Mucosa of descending colon (tissue), 3 donors: ENCODE measurements at regions not wholly inside any gene's neighbourhood (a gene's known extent, or its start where the extent isn't known, plus 50 kb on each side); places are given as distances from the start of the nearest gene placed in this dataset.
A peak's percentile ranks its signal among the peaks of the same experiment; 100 is the strongest.

Experiments
- ATAC-seq: fragments of 200-7000 bp; cut with Tn5 transposase; one replicate; pipeline ENCODE4 v1.9.1; 2020; ENCODE audit warnings: mild to moderate bottlenecking, moderate library complexity
- DNase-seq, 3 donors: peaks; one replicate each; pipeline ENCODE4 v3.0.0-alpha.2; 2020
- H3K36me3 ChIP-seq: fragments of 200-600 bp; one replicate; pipeline ENCODE4 v1.8.0; 2021; ENCODE audit warnings: low read depth, mild to moderate bottlenecking
- H3K4me1 ChIP-seq: fragments of 200-600 bp; one replicate; pipeline ENCODE4 v1.8.0; 2021; ENCODE audit warnings: low read depth, mild to moderate bottlenecking
- H3K4me3 ChIP-seq: fragments of 200-600 bp; one replicate; pipeline ENCODE4 v1.8.0; 2021; ENCODE audit warnings: mild to moderate bottlenecking
- H3K9me3 ChIP-seq: fragments of 200-600 bp; one replicate; pipeline ENCODE4 v1.8.0; 2021; ENCODE audit warnings: mild to moderate bottlenecking
- intact Hi-C, 2 donors: fragments of 100-400 bp; cut with DNase I in 1 of 2; cut with micrococcal nuclease in 1 of 2; formaldehyde crosslinking; loops; one replicate each; pipeline versions ENCODE4 v1.11.0 to v1.11.1; 2022; cut with DNase I, micrococcal nuclease
- TF ChIP-seq, protein P1 (sequence below): fragments of 200-600 bp; IDR thresholded peaks from one replicate; pipeline ENCODE4 v1.8.0; 2022; ENCODE audit warnings: antibody characterized with exemption, mild to moderate bottlenecking
- donor health status: DM: no; HTN: no; CAD: no; lungs with moderate emphysema.
- donor health status: DM: no; HTN: no; CAD: no.
- donor health status: DM: no; HTN: yes; CAD: no.

DNA sequence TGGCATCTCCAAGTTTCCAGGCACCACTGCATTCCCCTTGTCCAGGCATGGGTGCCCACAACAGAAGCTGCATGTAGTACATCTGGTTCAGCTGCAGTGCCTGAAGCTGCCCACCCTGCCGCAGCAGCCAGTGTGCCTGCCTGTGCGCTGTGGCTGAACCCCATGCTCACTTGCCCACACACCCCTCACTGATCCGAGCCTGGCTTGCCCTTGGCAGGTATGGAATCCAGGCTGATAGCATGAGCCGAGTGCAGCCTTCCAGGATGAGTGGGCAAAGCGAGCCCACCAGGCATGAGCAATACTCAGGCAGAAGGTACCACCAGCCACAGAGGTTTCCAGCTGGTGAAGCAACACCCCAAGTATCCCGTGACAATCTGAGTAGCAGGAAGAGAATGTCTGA, 280.3 kb upstream of the KLF12 start:
- Histone ChIP-seq H3K4me3 (no peak overlapping the region), H3K9me3 (no peaks in the 10 kb centered on the region), H3K4me1 (no peaks in the 10 kb centered on the region), H3K36me3 (no peaks in the 10 kb centered on the region)
- TF ChIP-seq, protein P1, sequence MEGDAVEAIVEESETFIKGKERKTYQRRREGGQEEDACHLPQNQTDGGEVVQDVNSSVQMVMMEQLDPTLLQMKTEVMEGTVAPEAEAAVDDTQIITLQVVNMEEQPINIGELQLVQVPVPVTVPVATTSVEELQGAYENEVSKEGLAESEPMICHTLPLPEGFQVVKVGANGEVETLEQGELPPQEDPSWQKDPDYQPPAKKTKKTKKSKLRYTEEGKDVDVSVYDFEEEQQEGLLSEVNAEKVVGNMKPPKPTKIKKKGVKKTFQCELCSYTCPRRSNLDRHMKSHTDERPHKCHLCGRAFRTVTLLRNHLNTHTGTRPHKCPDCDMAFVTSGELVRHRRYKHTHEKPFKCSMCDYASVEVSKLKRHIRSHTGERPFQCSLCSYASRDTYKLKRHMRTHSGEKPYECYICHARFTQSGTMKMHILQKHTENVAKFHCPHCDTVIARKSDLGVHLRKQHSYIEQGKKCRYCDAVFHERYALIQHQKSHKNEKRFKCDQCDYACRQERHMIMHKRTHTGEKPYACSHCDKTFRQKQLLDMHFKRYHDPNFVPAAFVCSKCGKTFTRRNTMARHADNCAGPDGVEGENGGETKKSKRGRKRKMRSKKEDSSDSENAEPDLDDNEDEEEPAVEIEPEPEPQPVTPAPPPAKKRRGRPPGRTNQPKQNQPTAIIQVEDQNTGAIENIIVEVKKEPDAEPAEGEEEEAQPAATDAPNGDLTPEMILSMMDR = no peak
- ATAC-seq (no peak), DNase-seq (peak in 1 of 3 donors; percentile 28)
- intact Hi-C loops = no loop called here

DNA sequence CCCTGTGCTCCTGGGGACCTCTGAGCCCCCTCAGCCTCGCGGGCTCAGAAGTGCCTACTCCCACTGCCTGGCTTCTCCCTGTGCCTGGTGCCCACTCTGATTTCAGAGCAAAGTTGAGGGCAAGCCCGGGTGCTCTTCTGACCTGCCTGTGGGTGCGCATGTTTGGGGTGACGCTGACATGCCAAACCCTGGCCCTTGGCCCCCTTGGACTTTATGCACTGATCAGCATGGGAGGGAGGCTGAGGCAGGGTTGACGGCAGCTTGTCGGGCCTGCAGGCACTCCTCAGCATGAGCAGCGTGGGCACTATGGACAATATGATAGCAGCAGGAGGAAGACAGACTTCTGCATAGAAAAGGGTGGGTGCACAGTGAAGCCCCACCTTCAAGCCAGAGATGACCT, 279.3 kb upstream of the KLF12 start:
- ATAC-seq (no peak), DNase-seq (no peak)
- H3K36me3 ChIP-seq = no peaks in the 10 kb centered on the region
- H3K4me3 ChIP-seq = no peak overlapping the region
- intact Hi-C loops = no loop called here
- no peaks in the 10 kb centered on the region for H3K9me3 ChIP-seq
- TF ChIP-seq, protein P1 = no peak
- no peaks in the 10 kb centered on the region for H3K4me1 ChIP-seq

DNA sequence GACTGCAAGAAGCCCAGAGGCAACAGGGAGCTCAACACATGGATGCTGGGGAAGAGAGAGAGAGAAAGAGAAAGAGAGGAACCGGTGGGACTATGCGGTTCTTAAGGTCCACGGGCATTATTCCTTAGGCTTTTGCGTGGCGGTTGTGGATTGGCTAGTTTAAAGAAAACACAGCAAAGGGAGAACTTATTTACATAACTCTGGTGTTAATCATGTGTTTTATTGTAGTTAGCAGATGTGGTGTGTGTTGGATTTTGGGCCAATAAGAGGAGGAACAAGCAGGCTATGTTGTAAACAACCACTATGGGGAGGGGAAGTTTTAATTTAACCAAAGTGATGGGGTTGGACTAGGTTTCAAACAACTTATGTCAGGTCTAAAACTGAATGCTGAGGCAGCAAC, 275.3 kb upstream of the KLF12 start:
- Histone ChIP-seq H3K4me3 (no peak overlapping the region), H3K9me3 (no peaks in the 10 kb centered on the region), H3K36me3 (no peaks in the 10 kb centered on the region), H3K4me1 (no peaks in the 10 kb centered on the region)
- ATAC-seq = no peak
- intact Hi-C loops = no loop called here
- TF ChIP-seq, protein P1 = no peak
- no peak for DNase-seq

DNA sequence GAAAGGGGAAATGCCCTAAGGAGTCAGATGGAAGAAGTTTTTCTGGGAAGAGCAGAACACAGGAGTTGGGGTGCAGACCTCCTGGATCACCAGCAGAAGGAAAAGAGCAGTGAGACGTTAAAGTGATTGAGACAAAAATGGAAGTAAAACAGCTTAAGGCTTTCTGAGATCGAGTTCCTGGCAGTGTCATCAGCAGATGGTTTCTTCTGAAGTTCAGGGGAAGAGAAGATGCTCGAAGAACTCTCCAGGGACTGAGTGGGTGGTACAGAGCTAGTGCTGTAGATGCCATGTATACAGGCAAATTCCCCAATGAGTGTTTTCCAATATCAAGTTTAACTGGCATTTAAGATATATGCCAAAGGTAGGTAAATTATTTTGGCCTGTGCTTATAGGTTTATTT, 272.2 kb upstream of the KLF12 start:
- Histone ChIP-seq H3K4me1 (no peaks in the 10 kb centered on the region), H3K4me3 (no peak overlapping the region), H3K9me3 (no peaks in the 10 kb centered on the region), H3K36me3 (no peaks in the 10 kb centered on the region)
- no peak for DNase-seq
- ATAC-seq = no peak
- TF ChIP-seq, protein P1 = no peak
- intact Hi-C loops = no loop called here

DNA sequence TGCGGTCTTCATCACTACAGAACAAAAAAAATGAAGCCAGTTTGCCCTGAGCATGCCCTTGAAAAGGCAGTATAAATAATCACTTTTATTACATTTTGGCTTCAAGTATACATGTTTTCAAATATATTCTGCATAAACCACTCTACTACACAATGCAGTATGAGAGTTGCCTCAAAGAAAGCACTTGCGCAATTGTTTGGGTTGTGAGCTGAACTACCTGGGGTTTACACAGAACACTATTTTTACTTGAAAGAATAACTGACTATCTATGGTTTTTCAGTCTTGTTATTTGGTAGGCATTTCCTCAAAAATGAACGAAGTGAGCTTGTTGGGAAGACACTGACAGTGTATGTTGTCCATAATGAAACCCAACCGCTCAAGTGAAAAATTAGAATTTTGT, 264.4 kb upstream of the KLF12 start:
- Histone ChIP-seq H3K9me3 (no peaks in the 10 kb centered on the region), H3K36me3 (no peaks in the 10 kb centered on the region), H3K4me3 (no peak overlapping the region), H3K4me1 (no peaks in the 10 kb centered on the region)
- no peak for ATAC-seq
- intact Hi-C loops = no loop called here
- DNase-seq = no peak
- TF ChIP-seq, protein P1 = no peak

DNA sequence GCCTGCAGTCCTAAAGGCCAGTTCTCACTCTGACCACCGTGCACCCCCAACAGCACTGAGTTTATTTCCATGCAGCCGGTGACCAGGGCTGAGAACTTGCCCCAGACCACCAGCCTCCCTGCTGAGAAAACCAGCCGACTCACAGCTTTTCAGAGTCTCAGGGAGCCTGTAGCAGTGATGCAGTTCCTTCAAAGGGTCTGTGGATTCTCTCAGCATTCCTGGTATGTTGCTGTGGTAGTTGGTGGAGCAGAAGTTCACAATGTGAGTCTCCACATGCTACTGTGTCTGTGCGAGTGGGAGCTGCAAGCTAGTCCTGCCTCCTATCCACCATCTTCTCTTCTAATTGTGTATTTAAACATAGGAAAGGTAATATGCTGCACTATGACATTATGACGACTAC, 254.9 kb upstream of the KLF12 start:
- intact Hi-C loops = no loop called here

More for the DNA sequence above, 254.9 kb upstream of the KLF12 start:
- Histone ChIP-seq H3K4me1 (no peaks in the 10 kb centered on the region), H3K9me3 (no peaks in the 10 kb centered on the region), H3K4me3 (no peak overlapping the region), H3K36me3 (no peaks in the 10 kb centered on the region)
- TF ChIP-seq, protein P1 = no peak
- ATAC-seq (no peak), DNase-seq (no peak)
